GM23248 (cell line): ENCODE measurements at regions not wholly inside any gene's neighbourhood (a gene's known extent, or its start where the extent isn't known, plus 50 kb on each side); places are given as distances from the start of the nearest gene placed in this dataset.

Experiments used
- EZH2 ChIP-seq: fragments of 200-600 bp; sonication (generic); IDR thresholded peaks from 2 replicates; pipeline ENCODE4 v1.6.1; 2018; ENCODE audit warnings: antibody characterized with exemption, mild to moderate bottlenecking; ENCODE audit not compliant: insufficient read depth, poor library complexity, severe bottlenecking
- EZH2phosphoT487 ChIP-seq: fragments of 200-600 bp; sonication (generic); IDR thresholded peaks from 2 replicates; pipeline ENCODE4 v1.6.1; 2018; ENCODE audit warnings: antibody characterized with exemption, moderate library complexity, mild to moderate bottlenecking, low read depth; ENCODE audit not compliant: insufficient read depth

DNA sequence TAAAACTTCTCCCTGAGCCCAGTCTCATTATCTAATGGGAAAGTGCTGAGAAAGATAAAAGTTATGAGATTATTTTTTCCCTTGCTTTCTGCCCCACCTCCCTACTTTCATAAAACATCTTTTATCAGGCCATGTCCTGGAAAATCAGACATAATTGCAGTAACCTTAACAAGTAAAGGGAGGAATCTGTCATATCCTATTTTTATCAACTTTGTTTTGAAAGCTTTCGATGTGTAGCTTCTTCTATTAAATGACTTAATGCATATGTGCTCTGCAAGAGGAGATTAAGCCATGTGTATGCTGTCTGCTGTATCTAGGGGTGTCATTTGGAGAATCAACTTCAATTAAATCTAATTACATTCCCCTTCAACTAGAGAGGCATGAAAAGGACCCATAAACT lies 408.9 kb downstream of the CBLN4 start:
- TF ChIP-seq EZH2: no peak
- no peak for TF ChIP-seq EZH2phosphoT487
